ENCODE measurements at regions not wholly inside any gene's neighbourhood (a gene's known extent, or its start where the extent isn't known, plus 50 kb on each side); places are given as distances from the start of the nearest gene placed in this dataset.

GRCh38 chr6:133693565-133693964 is 195.3 kb upstream of the TCF21 start:
- no peak for DNase-seq (ENCODE audit: low read depth, low spot score)

GRCh38 chr6:133697185-133697584 is 191.7 kb upstream of the TCF21 start:
- no peak for DNase-seq (ENCODE audit: low read depth, low spot score)

GRCh38 chr6:133697666-133698065 is 191.2 kb upstream of the TCF21 start:
- no peak for DNase-seq (ENCODE audit: low read depth, low spot score)

- no peak for DNase-seq (ENCODE audit: low read depth, low spot score)
Observed at GRCh38 chr6:133698272-133698671, 190.6 kb upstream of the TCF21 start.

- DNase-seq (ENCODE audit: low read depth, low spot score): no peak
Observed at GRCh38 chr6:133699741-133700385, 189.1 kb upstream of the TCF21 start.

- no peak for DNase-seq (ENCODE audit: low read depth, low spot score)
Observed at GRCh38 chr6:133701633-133702331, 187.1 kb upstream of the TCF21 start.

- no peak for DNase-seq (ENCODE audit: low read depth, low spot score)
Observed at GRCh38 chr6:133704371-133704770, 184.5 kb upstream of the TCF21 start.

GRCh38 chr6:133705066-133705465 is 183.8 kb upstream of the TCF21 start:
- DNase-seq (ENCODE audit: low read depth, low spot score): no peak

GRCh38 chr6:133705731-133706130 is 183.2 kb upstream of the TCF21 start:
- DNase-seq (ENCODE audit: low read depth, low spot score): no peak

GRCh38 chr6:133707456-133707855 is 181.5 kb upstream of the TCF21 start:
- DNase-seq (ENCODE audit: low read depth, low spot score): no peak

GRCh38 chr6:133710826-133711225 is 178.1 kb upstream of the TCF21 start:
- no peak for DNase-seq (ENCODE audit: low read depth, low spot score)

- no peak for DNase-seq (ENCODE audit: low read depth, low spot score)
Observed at GRCh38 chr6:133715270-133715669, 173.6 kb upstream of the TCF21 start.

GRCh38 chr6:133724726-133725125 is 164.2 kb upstream of the TCF21 start:
- DNase-seq (ENCODE audit: low read depth, low spot score): no peak

- DNase-seq (ENCODE audit: low read depth, low spot score): no peak
Observed at GRCh38 chr6:133726188-133726587, 162.7 kb upstream of the TCF21 start.

GRCh38 chr6:133730881-133731280 is 158.0 kb upstream of the TCF21 start:
- DNase-seq (ENCODE audit: low read depth, low spot score): no peak

- DNase-seq (ENCODE audit: low read depth, low spot score): no peak
Observed at GRCh38 chr6:133740218-133740617, 148.7 kb upstream of the TCF21 start.

GRCh38 chr6:133740816-133741215 is 148.1 kb upstream of the TCF21 start:
- no peak for DNase-seq (ENCODE audit: low read depth, low spot score)

GRCh38 chr6:133741375-133741861 is 147.5 kb upstream of the TCF21 start:
- DNase-seq (ENCODE audit: low read depth, low spot score): peak; percentile 19

- DNase-seq (ENCODE audit: low read depth, low spot score): no peak
Observed at GRCh38 chr6:133743621-133744020, 145.3 kb upstream of the TCF21 start.

GRCh38 chr6:133746417-133746770 is 142.5 kb upstream of the TCF21 start:
- no peak for DNase-seq (ENCODE audit: low read depth, low spot score)

- no peak for DNase-seq (ENCODE audit: low read depth, low spot score)
Observed at GRCh38 chr6:133748628-133749027, 140.3 kb upstream of the TCF21 start.

- no peak for DNase-seq (ENCODE audit: low read depth, low spot score)
Observed at GRCh38 chr6:133749427-133749826, 139.5 kb upstream of the TCF21 start.

GRCh38 chr6:133752129-133752528 is 136.8 kb upstream of the TCF21 start:
- DNase-seq (ENCODE audit: low read depth, low spot score): no peak

All from ELF-1 (cell line).